ENCODE measurements at regions not wholly inside any gene's neighbourhood (a gene's known extent, or its start where the extent isn't known, plus 50 kb on each side); places are given as distances from the start of the nearest gene placed in this dataset.
"Not testable (repeated sequence)": the region's sequence is repeated elsewhere in the genome, so short reads cannot be mapped to it uniquely, and the experiment has no call there.

- H3K4me1 Mint-ChIP-seq (ENCODE audit: low read depth); H3K4me3 Mint-ChIP-seq; H3K27me3 Mint-ChIP-seq (ENCODE audit: low read depth); H3K9me3 Mint-ChIP-seq; H3K36me3 Mint-ChIP-seq (ENCODE audit: insufficient read depth); ATAC-seq; DNase-seq: not testable (repeated sequence)
Observed at GRCh38 chr5:159812759-159813158, 103.5 kb upstream of the ADRA1B start.

GRCh38 chr5:159814222-159814621 lies 102.1 kb upstream of the ADRA1B start:
- Mint-ChIP-seq H3K27me3 (ENCODE audit: low read depth) (peaks cover 5% of the 10 kb centered on the region), H3K4me1 (ENCODE audit: low read depth) (peaks cover 2% of the 10 kb centered on the region), H3K4me3 (no peak overlapping the region), H3K36me3 (ENCODE audit: insufficient read depth) (no peaks in the 10 kb centered on the region), H3K9me3 (peaks cover 6% of the 10 kb centered on the region)
- ATAC-seq (no peak), DNase-seq (no peak)

- ATAC-seq (no peak), DNase-seq (no peak)
- no peak overlapping the region for H3K4me3 Mint-ChIP-seq
- peaks cover 5% of the 10 kb centered on the region for H3K27me3 Mint-ChIP-seq (ENCODE audit: low read depth)
- H3K4me1 Mint-ChIP-seq (ENCODE audit: low read depth) = peaks cover 2% of the 10 kb centered on the region
- H3K36me3 Mint-ChIP-seq (ENCODE audit: insufficient read depth) = no peaks in the 10 kb centered on the region
- peaks cover 6% of the 10 kb centered on the region for H3K9me3 Mint-ChIP-seq
Observed at GRCh38 chr5:159814805-159815585, 101.3 kb upstream of the ADRA1B start.

GRCh38 chr5:159817262-159818029 lies 98.8 kb upstream of the ADRA1B start:
- H3K36me3 Mint-ChIP-seq (ENCODE audit: insufficient read depth) = no peaks in the 10 kb centered on the region
- peaks cover 2% of the 10 kb centered on the region for H3K4me1 Mint-ChIP-seq (ENCODE audit: low read depth)
- ATAC-seq (no peak), DNase-seq (no peak)
- peaks cover 3% of the 10 kb centered on the region for H3K9me3 Mint-ChIP-seq
- H3K4me3 Mint-ChIP-seq = no peak overlapping the region
- H3K27me3 Mint-ChIP-seq (ENCODE audit: low read depth) = peaks cover 6% of the 10 kb centered on the region

- H3K27me3 Mint-ChIP-seq (ENCODE audit: low read depth) = peaks cover 10% of the 10 kb centered on the region
- no peaks in the 10 kb centered on the region for H3K4me1 Mint-ChIP-seq (ENCODE audit: low read depth)
- no peaks in the 10 kb centered on the region for H3K36me3 Mint-ChIP-seq (ENCODE audit: insufficient read depth)
- no peak overlapping the region for H3K4me3 Mint-ChIP-seq
- no peaks in the 10 kb centered on the region for H3K9me3 Mint-ChIP-seq
- DNase-seq = no peak
- no peak for ATAC-seq
Observed at GRCh38 chr5:159819591-159820411, 96.5 kb upstream of the ADRA1B start.

GRCh38 chr5:159820692-159821091 lies 95.6 kb upstream of the ADRA1B start:
- peaks cover 10% of the 10 kb centered on the region for H3K27me3 Mint-ChIP-seq (ENCODE audit: low read depth)
- no peaks in the 10 kb centered on the region for H3K9me3 Mint-ChIP-seq
- ATAC-seq = no peak

GRCh38 chr5:159821461-159821940 lies 94.8 kb upstream of the ADRA1B start:
- Mint-ChIP-seq H3K36me3 (ENCODE audit: insufficient read depth) (no peaks in the 10 kb centered on the region), H3K4me3 (no peak overlapping the region), H3K27me3 (ENCODE audit: low read depth) (peaks cover 7% of the 10 kb centered on the region), H3K4me1 (ENCODE audit: low read depth) (no peaks in the 10 kb centered on the region), H3K9me3 (no peaks in the 10 kb centered on the region)
- ATAC-seq (no peak), DNase-seq (no peak)

More at GRCh38 chr5:159820692-159821091, 95.6 kb upstream of the ADRA1B start:
- no peaks in the 10 kb centered on the region for H3K36me3 Mint-ChIP-seq (ENCODE audit: insufficient read depth)
- no peak for DNase-seq
- H3K4me1 Mint-ChIP-seq (ENCODE audit: low read depth) = no peaks in the 10 kb centered on the region
- no peak overlapping the region for H3K4me3 Mint-ChIP-seq

- ATAC-seq (no peak), DNase-seq (no peak)
- Mint-ChIP-seq H3K4me3 (no peak overlapping the region), H3K9me3 (no peaks in the 10 kb centered on the region), H3K36me3 (ENCODE audit: insufficient read depth) (no peaks in the 10 kb centered on the region), H3K4me1 (ENCODE audit: low read depth) (no peaks in the 10 kb centered on the region), H3K27me3 (ENCODE audit: low read depth) (peaks cover 7% of the 10 kb centered on the region)
Observed at GRCh38 chr5:159824188-159825161, 91.8 kb upstream of the ADRA1B start.

- H3K27me3 Mint-ChIP-seq (ENCODE audit: low read depth) = peaks cover 12% of the 10 kb centered on the region
- H3K4me3 Mint-ChIP-seq = no peak overlapping the region
- no peak for DNase-seq
- no peak for ATAC-seq
- H3K4me1 Mint-ChIP-seq (ENCODE audit: low read depth) = no peaks in the 10 kb centered on the region
- H3K9me3 Mint-ChIP-seq = no peaks in the 10 kb centered on the region
- no peaks in the 10 kb centered on the region for H3K36me3 Mint-ChIP-seq (ENCODE audit: insufficient read depth)
Observed at GRCh38 chr5:159825551-159826051, 90.7 kb upstream of the ADRA1B start.

GRCh38 chr5:159826351-159827214 lies 89.7 kb upstream of the ADRA1B start:
- ATAC-seq = no peak

GRCh38 chr5:159827861-159828260 lies 88.4 kb upstream of the ADRA1B start:
- Mint-ChIP-seq H3K36me3 (ENCODE audit: insufficient read depth) (no peaks in the 10 kb centered on the region), H3K9me3 (no peaks in the 10 kb centered on the region), H3K27me3 (ENCODE audit: low read depth) (peaks cover 12% of the 10 kb centered on the region), H3K4me3 (no peak overlapping the region), H3K4me1 (ENCODE audit: low read depth) (no peaks in the 10 kb centered on the region)
- DNase-seq (no peak), ATAC-seq (no peak)

More at GRCh38 chr5:159826351-159827214, 89.7 kb upstream of the ADRA1B start:
- Mint-ChIP-seq H3K4me3 (no peak overlapping the region), H3K4me1 (ENCODE audit: low read depth) (no peaks in the 10 kb centered on the region), H3K27me3 (ENCODE audit: low read depth) (peaks cover 14% of the 10 kb centered on the region), H3K9me3 (no peaks in the 10 kb centered on the region), H3K36me3 (ENCODE audit: insufficient read depth) (no peaks in the 10 kb centered on the region)
- DNase-seq = no peak

GRCh38 chr5:159832073-159832472 lies 84.2 kb upstream of the ADRA1B start:
- H3K27me3 Mint-ChIP-seq (ENCODE audit: low read depth) = peaks cover 10% of the 10 kb centered on the region
- ATAC-seq = no peak

More at GRCh38 chr5:159832073-159832472, 84.2 kb upstream of the ADRA1B start:
- Mint-ChIP-seq H3K9me3 (peaks cover 6% of the 10 kb centered on the region), H3K4me1 (ENCODE audit: low read depth) (no peaks in the 10 kb centered on the region), H3K4me3 (no peak overlapping the region), H3K36me3 (ENCODE audit: insufficient read depth) (no peaks in the 10 kb centered on the region)
- DNase-seq = no peak

All from activated T-cell treated with anti-CD3 and anti-CD28 coated beads, Interleukin-2, amount 50 U/mL, for 4 hours (primary cell).